Motor neuron (in vitro differentiated cells): ENCODE measurements at regions not wholly inside any gene's neighbourhood (a gene's known extent, or its start where the extent isn't known, plus 50 kb on each side); places are given as distances from the start of the nearest gene placed in this dataset.

ENCODE experiments used
- ATAC-seq, 8 experiments: fragments of 200-7000 bp; cut with Tn5 transposase; replicated peaks in 6 of 8; 2 replicates each; pipeline ENCODE4 v1.8.0; 2021; ENCODE audit warnings: mild to moderate bottlenecking in 8 of 8, moderate library complexity in 8 of 8
- H3K27ac ChIP-seq, 2 donors: fragments of 250-450 bp; sonication (Bioruptor Pico); 2 replicates each; pipeline ENCODE4 v1.9.0; 2021; ENCODE audit warnings: antibody characterized with exemption in 2 of 2, mild to moderate bottlenecking in 2 of 2, moderate library complexity in 1 of 2
- H3K4me1 ChIP-seq, 2 donors: fragments of 250-450 bp; sonication (Bioruptor Pico); replicated peaks in 1 of 2; 2 replicates each; pipeline ENCODE4 v1.6.1; 2021; ENCODE audit warnings: antibody characterized with exemption in 2 of 2, mild to moderate bottlenecking in 2 of 2, moderate library complexity in 1 of 2
- H3K4me3 ChIP-seq, 5 donors: fragments of 250-450 bp; sonication (Bioruptor Pico); 2 replicates each; pipeline ENCODE4 v1.9.0; 2021; ENCODE audit warnings: antibody characterized with exemption in 5 of 5, mild to moderate bottlenecking in 5 of 5, moderate library complexity in 4 of 5
- WGBS, 10 experiments: fragments of 450-650 bp; shearing (Covaris generic); methylation state at CpG; one replicate each; pipeline ENCODE4 v1.0.0; 2022; 5-methylcytosine and 5-hydroxymethylcytosine counted together
- in situ Hi-C, 9 experiments: fragments of 400-800 bp; cut with MboI; loops; one replicate each; pipeline ENCODE4 v1.15.0; 2021; ENCODE audit warnings: low sequenced_read_pairs in 9 of 9, low pct_unique_long_range_greater_than_20kb in 2 of 9; ENCODE audit not compliant: unreplicated experiment in 9 of 9

GRCh38 chr3:115348951-115349745 is 202.1 kb upstream of the ZBTB20 start:
- WGBS, 10 experiments, result 59 to 100% (median 90%) methylated on average over 1 to 4 of the region's 4 CpGs
- Histone ChIP-seq H3K27ac (no peak overlapping the region), H3K4me3 (no peak overlapping the region), H3K4me1 (peaks cover 0 to 3% of the 10 kb centered on the region in 2 donors)
- no peak for ATAC-seq
- in situ Hi-C loops, result no loop called here

GRCh38 chr3:115350606-115351005 is 203.5 kb upstream of the ZBTB20 start:
- Histone ChIP-seq H3K4me3 (no peak overlapping the region), H3K27ac (no peak overlapping the region), H3K4me1 (peaks cover 0 to 3% of the 10 kb centered on the region in 2 donors)
- 12 to 100% (median 86%) methylated on average over 3 of the region's 3 CpGs; no CpG with 5 or more reads in 1 of the 10 experiments for WGBS, 10 experiments
- ATAC-seq, result no peak
- in situ Hi-C loops, result no loop called here

GRCh38 chr3:115351193-115351592 is 204.1 kb upstream of the ZBTB20 start:
- H3K4me3 ChIP-seq, result no peak overlapping the region
- H3K27ac ChIP-seq, result no peak overlapping the region
- ATAC-seq, result no peak
- 50 to 100% (median 80%) methylated on average over 1 to 4 of the region's 4 CpGs for WGBS, 10 experiments
- peaks cover 0 to 3% of the 10 kb centered on the region in 2 donors for H3K4me1 ChIP-seq
- in situ Hi-C loops, result no loop called here

GRCh38 chr3:115354010-115354409 is 206.9 kb upstream of the ZBTB20 start:
- Histone ChIP-seq H3K27ac (no peak overlapping the region), H3K4me1 (no peaks in the 10 kb centered on the region), H3K4me3 (no peak overlapping the region)
- in situ Hi-C loops, result no loop called here
- ATAC-seq, result peak in 2 of 8 experiments; percentile 49 to 66
- WGBS, 10 experiments, result 17 to 100% (median 85%) methylated on average over 2 to 3 of the region's 3 CpGs

- Histone ChIP-seq H3K27ac (no peak overlapping the region), H3K4me1 (no peaks in the 10 kb centered on the region), H3K4me3 (no peak overlapping the region)
- no peak for ATAC-seq
- in situ Hi-C loops, result no loop called here
- WGBS, 10 experiments, result 40 to 94% (median 88%) methylated on average over 1 to 2 of the region's 2 CpGs; no CpG with 5 or more reads in 3 of the 10 experiments
These were observed 210.4 kb upstream of the ZBTB20 start for GRCh38 chr3:115357456-115357855.

GRCh38 chr3:115359536-115359935 is 212.4 kb upstream of the ZBTB20 start:
- no peaks in the 10 kb centered on the region for H3K4me1 ChIP-seq
- peak in 2 of 8 experiments; percentile 50 to 70 for ATAC-seq
- in situ Hi-C loops, result no loop called here
- H3K27ac ChIP-seq, result no peak overlapping the region
- WGBS, 10 experiments, result 0 to 100% (median 59%) methylated on average over 1 to 2 of the region's 2 CpGs; no CpG with 5 or more reads in 2 of the 10 experiments
- H3K4me3 ChIP-seq, result no peak overlapping the region

GRCh38 chr3:115361806-115362205 is 214.7 kb upstream of the ZBTB20 start:
- Histone ChIP-seq H3K4me3 (no peak overlapping the region), H3K27ac (no peak overlapping the region), H3K4me1 (no peaks in the 10 kb centered on the region)
- 38 to 100% (median 83%) methylated on average over 1 of the region's 1 CpG; no CpG with 5 or more reads in 4 of the 10 experiments for WGBS, 10 experiments
- in situ Hi-C loops, result no loop called here
- no peak for ATAC-seq

GRCh38 chr3:115363071-115363470 is 216.0 kb upstream of the ZBTB20 start:
- Histone ChIP-seq H3K27ac (no peak overlapping the region), H3K4me3 (no peak overlapping the region), H3K4me1 (no peaks in the 10 kb centered on the region)
- 82 to 100% (median 94%) methylated on average over 1 of the region's 1 CpG; no CpG with 5 or more reads in 2 of the 10 experiments for WGBS, 10 experiments
- ATAC-seq, result no peak
- in situ Hi-C loops, result no loop called here

- Histone ChIP-seq H3K4me3 (no peak overlapping the region), H3K27ac (no peak overlapping the region), H3K4me1 (no peaks in the 10 kb centered on the region)
- ATAC-seq, result no peak
- 17 to 100% (median 83%) methylated on average over 1 of the region's 1 CpG; no CpG with 5 or more reads in 1 of the 10 experiments for WGBS, 10 experiments
- in situ Hi-C loops, result no loop called here
These were observed 221.9 kb upstream of the ZBTB20 start for GRCh38 chr3:115369021-115369420.

GRCh38 chr3:115375362-115375761 is 228.3 kb upstream of the ZBTB20 start:
- ATAC-seq, result no peak
- H3K4me3 ChIP-seq, result no peak overlapping the region
- H3K27ac ChIP-seq, result no peak overlapping the region
- WGBS, 10 experiments, result 50 to 100% (median 91%) methylated on average over 1 to 2 of the region's 2 CpGs
- in situ Hi-C loops, result no loop called here
- H3K4me1 ChIP-seq, result no peaks in the 10 kb centered on the region

GRCh38 chr3:115380883-115381572 is 233.9 kb upstream of the ZBTB20 start:
- in situ Hi-C loops, result no loop called here
- no peak overlapping the region for H3K4me3 ChIP-seq
- ATAC-seq, result no peak
- 50 to 100% (median 100%) methylated on average over 1 to 3 of the region's 3 CpGs; no CpG with 5 or more reads in 1 of the 10 experiments for WGBS, 10 experiments
- peaks cover 0 to 10% of the 10 kb centered on the region in 2 donors for H3K4me1 ChIP-seq
- no peak overlapping the region for H3K27ac ChIP-seq

GRCh38 chr3:115381573-115381912 is 234.5 kb upstream of the ZBTB20 start:
- no peak for ATAC-seq
- in situ Hi-C loops, result no loop called here
- 18 to 100% (median 89%) methylated on average over 2 to 4 of the region's 5 CpGs; no CpG with 5 or more reads in 3 of the 10 experiments for WGBS, 10 experiments
- peaks cover 3 to 15% of the 10 kb centered on the region in 2 donors for H3K4me1 ChIP-seq
- H3K4me3 ChIP-seq, result no peak overlapping the region
- H3K27ac ChIP-seq, result no peak overlapping the region

- in situ Hi-C loops, result no loop called here
- 57 to 100% (median 100%) methylated on average over 1 of the region's 1 CpG; no CpG with 5 or more reads in 3 of the 10 experiments for WGBS, 10 experiments
- Histone ChIP-seq H3K4me1 (peaks cover 3 to 19% of the 10 kb centered on the region in 2 donors), H3K4me3 (no peak overlapping the region), H3K27ac (no peak overlapping the region)
- ATAC-seq, result no peak
These were observed 234.8 kb upstream of the ZBTB20 start for GRCh38 chr3:115381931-115382330.
